SKM-1 treated with dmso at 0.1 percent for 144 hours (cell line): ENCODE measurements at regions not wholly inside any gene's neighbourhood (a gene's known extent, or its start where the extent isn't known, plus 50 kb on each side); places are given as distances from the start of the nearest gene placed in this dataset.
"Not testable (repeated sequence)": the region's sequence is repeated elsewhere in the genome, so short reads cannot be mapped to it uniquely, and the experiment has no call there.

Experiments used
- DNase-seq: peaks from one replicate; lab custom pipeline; 2025; ENCODE audit not compliant: unreplicated experiment; lab: John Stamatoyannopoulos, UW

DNA sequence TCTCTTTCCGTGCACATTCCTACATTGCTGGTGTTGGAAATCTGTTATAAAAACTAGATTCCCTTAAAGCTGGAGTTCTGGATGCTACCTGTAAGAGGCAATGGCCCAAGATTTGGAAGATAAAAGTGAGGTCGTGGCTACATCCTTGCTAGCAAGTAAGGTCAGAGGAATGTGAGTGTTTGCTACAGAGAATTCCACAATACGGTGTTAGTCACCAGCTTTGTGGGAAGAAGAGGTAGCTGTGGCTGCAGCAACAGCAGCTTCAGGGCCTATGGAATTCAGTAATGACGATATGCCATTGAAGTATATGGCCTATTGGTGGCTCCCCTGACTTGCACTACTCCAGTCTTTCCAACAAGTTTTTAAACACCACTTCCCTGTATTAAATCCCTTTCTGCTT is 227.7 kb upstream of the TMEM260 start:
- no peak for DNase-seq

- DNase-seq = no peak
These were observed 226.6 kb upstream of the TMEM260 start for GRCh38 chr14:56352999-56353398.

DNA sequence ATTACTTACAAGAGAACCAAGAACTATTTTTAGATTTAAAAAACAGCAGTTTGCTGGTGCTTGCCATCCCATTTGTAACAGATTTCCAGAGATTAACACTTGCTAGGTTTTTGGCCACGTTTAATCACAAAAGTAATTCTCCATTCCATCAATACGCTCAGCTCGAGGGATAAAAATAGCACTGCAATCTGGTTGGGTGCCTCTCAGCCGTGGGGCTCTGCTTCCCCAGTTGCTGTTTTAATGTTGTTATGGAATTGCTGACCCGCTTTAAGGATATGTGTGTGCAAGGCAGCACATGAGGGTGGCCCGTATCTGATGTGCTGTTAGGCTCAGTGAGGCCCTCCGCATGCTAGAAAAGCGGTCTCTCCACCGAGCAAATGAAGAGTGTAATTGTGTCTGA is 222.2 kb upstream of the TMEM260 start:
- DNase-seq = no peak

DNA sequence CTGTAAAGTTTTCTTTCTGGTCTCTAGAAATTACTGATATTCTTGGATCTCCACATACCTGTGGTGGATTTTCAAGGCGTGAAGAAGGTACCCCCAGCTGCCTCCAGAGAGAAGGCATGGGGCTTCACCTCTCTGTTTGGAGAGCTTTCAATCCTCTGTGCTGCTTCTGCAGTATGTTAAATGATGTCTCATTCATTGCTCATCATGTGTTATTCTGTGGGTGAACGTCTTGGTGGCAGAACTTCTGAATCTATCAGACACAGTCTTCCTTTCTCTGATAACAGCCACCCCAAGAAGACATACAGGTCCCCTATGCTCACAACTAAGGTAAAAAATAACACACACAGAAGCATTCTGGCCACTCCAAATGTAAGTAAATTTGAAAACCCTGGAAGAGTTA is 221.3 kb upstream of the TMEM260 start:
- no peak for DNase-seq

DNA sequence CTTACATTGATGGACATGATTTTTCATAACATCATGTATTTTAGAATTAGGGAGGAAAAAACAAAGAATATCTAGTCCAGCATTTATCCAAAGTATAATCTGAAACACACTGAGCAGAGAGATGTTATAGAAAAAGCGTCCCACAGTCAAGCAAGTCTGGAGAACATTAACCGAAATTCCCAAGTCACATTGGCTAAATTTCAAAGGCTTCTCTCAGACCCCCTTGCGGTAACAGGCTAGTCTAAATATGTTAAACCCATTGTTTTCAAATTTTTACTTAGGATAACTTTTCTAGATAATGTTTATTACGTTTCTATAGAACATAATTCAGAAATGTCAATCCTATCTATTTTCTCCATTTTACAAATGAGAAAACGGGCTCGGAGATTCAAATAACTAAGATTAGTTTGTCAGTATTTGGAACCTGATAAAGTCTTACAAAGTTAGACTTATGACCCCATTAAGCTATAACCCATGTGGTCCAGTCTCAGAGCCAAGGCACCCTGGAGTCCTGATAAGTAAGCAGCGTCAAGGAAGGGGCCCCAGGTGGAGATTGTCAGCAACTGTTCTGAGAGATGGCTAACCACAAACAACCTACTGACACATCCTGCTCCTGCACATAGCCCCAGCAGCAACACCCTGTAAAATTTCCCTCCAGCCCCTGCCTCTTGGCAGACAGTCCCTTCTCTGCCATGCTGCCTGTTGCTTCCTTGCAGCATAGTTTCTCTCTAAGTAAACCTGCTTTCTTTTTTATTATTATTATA is 220.6 kb upstream of the TMEM260 start:
- DNase-seq = no peak

- not testable (repeated sequence) for DNase-seq
These were observed 213.9 kb upstream of the TMEM260 start for GRCh38 chr14:56365663-56366062.

- DNase-seq = no peak
These were observed 212.2 kb upstream of the TMEM260 start for GRCh38 chr14:56367416-56367815.

DNA sequence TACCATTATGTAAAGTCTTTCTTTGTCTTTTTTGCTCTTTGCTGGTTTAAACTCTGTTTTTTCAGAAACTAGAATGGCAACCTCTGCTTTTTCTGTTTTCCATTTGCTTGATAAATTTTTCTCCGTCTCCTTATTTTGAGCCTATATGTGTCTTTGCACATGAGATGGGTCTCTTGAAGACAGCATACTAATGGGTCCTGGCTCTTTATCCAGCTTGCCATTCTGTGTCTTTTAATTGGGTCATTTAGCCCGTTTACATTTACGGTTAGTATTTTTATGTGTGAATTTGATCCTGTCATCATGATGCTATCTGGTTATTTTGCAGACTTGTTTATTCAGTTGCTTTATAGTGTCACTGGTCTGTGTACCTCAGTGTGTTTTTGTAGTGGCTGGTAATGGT is 207.9 kb upstream of the TMEM260 start:
- no peak for DNase-seq

- DNase-seq = no peak
These were observed 205.2 kb upstream of the TMEM260 start for GRCh38 chr14:56374421-56374820.

DNA sequence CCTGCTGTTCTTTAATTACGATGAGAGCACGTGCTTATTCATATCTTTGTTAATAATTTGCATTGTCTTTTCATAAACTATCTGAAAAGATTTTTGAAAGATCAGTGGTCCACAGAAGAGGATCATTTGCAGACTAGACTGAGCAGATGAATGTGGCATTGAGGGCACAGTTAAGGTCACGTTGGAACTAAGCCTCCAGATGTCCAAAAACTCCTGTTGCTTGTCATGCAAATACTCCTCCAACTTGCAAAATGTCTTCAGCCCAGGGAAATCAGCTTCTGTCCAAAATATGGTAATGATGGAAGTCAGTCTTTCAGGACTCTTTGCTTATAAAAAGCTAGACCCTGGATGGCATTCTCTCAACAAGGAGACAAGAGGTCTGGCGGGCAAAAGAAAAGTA is 201.6 kb upstream of the TMEM260 start:
- DNase-seq = no peak

DNA sequence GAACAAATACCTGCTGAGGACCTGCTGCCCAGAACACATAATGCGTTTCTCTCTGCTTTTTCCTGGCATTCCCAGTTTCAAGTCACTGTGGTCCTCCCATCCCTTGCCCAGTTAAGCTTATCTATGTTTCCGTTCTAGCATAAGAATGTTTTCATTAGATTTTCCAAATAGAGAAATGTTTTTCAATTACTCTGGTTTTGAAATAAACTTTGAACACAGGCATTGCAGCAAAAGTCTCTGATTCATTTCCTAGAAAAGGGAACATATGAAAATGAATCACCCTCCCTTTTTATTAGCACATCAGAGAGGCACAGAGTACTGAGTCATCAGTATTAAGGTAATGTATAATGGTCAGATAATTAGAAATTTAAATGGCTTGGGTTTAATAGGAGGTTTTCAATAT is 201.1 kb upstream of the TMEM260 start:
- no peak for DNase-seq

DNA sequence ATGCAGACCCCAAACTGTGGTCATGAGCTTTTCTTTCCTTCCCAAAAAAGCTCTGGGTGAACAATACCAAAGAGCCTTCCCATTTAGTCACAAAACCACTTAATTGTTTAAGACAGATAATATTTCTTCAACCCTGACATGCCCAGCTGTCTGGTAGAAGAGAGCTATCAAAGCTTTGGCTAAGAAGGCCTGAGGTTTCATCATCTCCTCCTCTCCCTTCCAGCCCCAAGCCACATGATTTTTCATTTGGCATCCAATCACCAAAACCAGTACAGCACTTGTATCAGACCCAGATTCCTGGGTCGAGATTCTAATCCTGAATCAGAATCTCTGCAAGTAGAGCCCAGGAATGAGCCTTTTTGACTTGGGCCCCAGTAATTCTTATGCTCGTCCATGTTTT is 199.6 kb upstream of the TMEM260 start:
- no peak for DNase-seq

GRCh38 chr14:56386024-56386423 is 193.6 kb upstream of the TMEM260 start:
- DNase-seq = no peak

GRCh38 chr14:56390859-56391258 is 188.7 kb upstream of the TMEM260 start:
- DNase-seq = no peak

GRCh38 chr14:56394826-56395530 is 184.6 kb upstream of the TMEM260 start:
- peak; percentile 6 for DNase-seq

DNA sequence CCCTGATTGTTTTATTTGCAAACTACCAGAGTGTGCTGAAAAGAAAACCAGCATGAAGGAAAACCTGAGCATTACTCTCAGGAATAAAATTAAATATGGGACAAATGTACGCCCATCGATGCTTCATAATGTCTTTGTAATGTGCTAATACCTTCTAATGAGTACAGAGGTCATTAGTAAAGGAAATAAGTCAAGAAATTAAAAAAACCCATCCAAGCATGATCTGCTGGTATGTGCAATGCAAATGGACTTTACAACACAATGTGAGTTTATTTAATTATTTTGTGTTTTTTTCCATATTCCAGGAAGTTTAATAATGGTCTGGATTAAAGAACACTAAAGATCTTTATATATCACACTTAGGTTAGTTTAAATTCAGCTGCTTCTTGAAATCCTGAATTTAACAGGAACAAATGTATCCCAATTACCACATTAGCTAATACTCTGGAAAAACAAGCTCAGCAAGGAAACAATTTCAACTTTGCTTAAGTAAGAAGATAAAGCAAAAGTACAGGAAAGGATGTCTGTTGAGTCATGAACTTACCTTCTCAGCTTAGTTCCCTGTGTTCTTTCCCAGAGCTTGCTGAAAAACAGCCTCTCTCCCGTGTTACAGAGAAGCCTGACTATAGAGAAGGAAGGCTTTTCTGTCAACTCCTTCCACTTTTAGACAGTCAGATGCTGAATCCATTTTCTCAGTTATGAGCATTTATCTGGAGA is 179.3 kb upstream of the TMEM260 start:
- DNase-seq = no peak

- DNase-seq = no peak
These were observed 166.8 kb upstream of the TMEM260 start for GRCh38 chr14:56412468-56413434.

DNA sequence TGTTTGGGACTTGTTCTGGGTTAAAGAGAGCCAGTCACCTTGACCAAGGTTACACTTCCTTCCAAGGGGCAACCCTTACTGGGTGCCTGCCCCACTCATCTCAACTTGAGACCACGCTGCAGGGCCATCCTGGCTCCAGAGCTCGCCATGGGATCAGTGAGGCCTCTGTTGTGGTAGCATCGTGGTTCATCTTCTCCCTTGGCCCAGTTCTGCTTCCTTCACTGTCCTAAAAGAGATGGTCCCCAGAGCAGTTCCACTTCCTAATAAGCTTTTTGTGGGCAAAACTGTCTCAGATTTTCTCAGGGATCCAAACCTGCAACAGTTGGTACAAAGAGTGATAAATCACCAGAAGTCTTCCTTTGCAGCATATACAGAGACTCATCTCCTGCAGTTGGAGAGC is 165.9 kb upstream of the TMEM260 start:
- DNase-seq = no peak

GRCh38 chr14:56414236-56414635 is 165.4 kb upstream of the TMEM260 start:
- no peak for DNase-seq

DNA sequence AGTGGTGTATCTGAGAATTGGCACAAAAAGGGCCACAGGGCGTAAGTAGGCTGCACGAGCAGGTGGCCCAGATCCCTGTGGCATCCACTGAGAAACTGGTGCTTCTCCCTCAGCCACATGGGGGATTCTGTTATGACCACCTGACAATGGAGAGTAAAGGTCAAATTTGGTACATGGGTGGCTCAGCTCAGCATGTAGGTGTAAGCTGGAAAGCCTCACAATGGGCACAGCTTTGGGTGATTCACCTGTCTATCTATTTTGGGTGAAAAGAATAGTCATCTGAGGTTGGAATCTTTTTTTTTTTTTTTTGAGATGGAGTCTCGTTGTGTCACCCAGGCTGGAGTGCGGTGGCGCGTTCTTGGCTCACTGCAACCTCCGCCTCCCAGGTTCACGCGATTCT is 163.4 kb upstream of the TMEM260 start:
- no peak for DNase-seq

GRCh38 chr14:56417173-56417572 is 162.4 kb upstream of the TMEM260 start:
- no peak for DNase-seq
